B cell (primary cell): ENCODE measurements at regions not wholly inside any gene's neighbourhood (a gene's known extent, or its start where the extent isn't known, plus 50 kb on each side); places are given as distances from the start of the nearest gene placed in this dataset.

ENCODE experiments used
- ATAC-seq: fragments of 200-7000 bp; cut with Tn5 transposase; one replicate; pipeline ENCODE4 v1.10.0; 2021; ENCODE audit warnings: low read depth, mild to moderate bottlenecking, moderate number of reproducible peaks, moderate library complexity
- CTCF ChIA-PET: fragments of 350-600 bp; sonication (Branson Sonifier 250); formaldehyde crosslinking; loops from one replicate; lab custom pipeline; 2021; ENCODE audit warnings: antibody characterized with exemption, inconsistent platforms; lab: Charles Lee
- POLR2A ChIA-PET: fragments of 350-600 bp; sonication (Branson Sonifier 250); formaldehyde crosslinking; loops from one replicate; lab custom pipeline; 2021; ENCODE audit warnings: antibody characterized with exemption; lab: Charles Lee
- DNase-seq: peaks from one replicate; pipeline ENCODE4 v3.0.0; 2013
- H2AFZ ChIP-seq: 2 replicates; pipeline ENCODE4 v1.6.1; 2012; ENCODE audit warnings: mild to moderate bottlenecking, low read depth, low read length; ENCODE audit not compliant: insufficient read depth, poor library complexity, severe bottlenecking
- H3K27ac ChIP-seq, 2 donors: 1 replicate in 1 of 2; 2 replicates in 1 of 2; pipeline ENCODE4 v1.5.1; 2012 to 2013; ENCODE audit warnings: low read length in 2 of 2, mild to moderate bottlenecking in 2 of 2, moderate library complexity in 1 of 2
- H3K27me3 ChIP-seq, 4 experiments: fragments of 200-600 bp in 1 of 4; sonication (generic) in 1 of 4; replicated peaks in 1 of 4; 1 replicate in 2 of 4; 2 replicates in 2 of 4; pipeline versions ENCODE4 v1.6.1 to v1.7.0; 2013 to 2016; ENCODE audit warnings: low read length in 3 of 4, mild to moderate bottlenecking in 2 of 4, mixed read lengths in 1 of 4, moderate library complexity in 1 of 4; ENCODE audit not compliant: insufficient read depth in 4 of 4, control insufficient read depth in 3 of 4; ENCODE audit errors: control extremely low read depth in 1 of 4
- H3K36me3 ChIP-seq, 2 experiments: replicated peaks in 1 of 2; 1 replicate in 1 of 2; 2 replicates in 1 of 2; pipeline versions ENCODE4 v1.6.1 to v1.7.1; 2013; ENCODE audit warnings: low read length in 1 of 2; ENCODE audit not compliant: insufficient read depth in 2 of 2, control insufficient read depth in 1 of 2; ENCODE audit errors: control extremely low read depth in 1 of 2, extremely low read depth in 1 of 2
- H3K4me1 ChIP-seq, 2 donors: fragments of 200-600 bp in 1 of 2; sonication (generic) in 1 of 2; 1 replicate in 1 of 2; 2 replicates in 1 of 2; pipeline versions ENCODE4 v1.5.1 to v1.6.1; 2013 to 2017; ENCODE audit warnings: low read length in 2 of 2; ENCODE audit not compliant: control insufficient read depth in 2 of 2, insufficient read depth in 2 of 2
- H3K4me2 ChIP-seq: replicated peaks from 2 replicates; pipeline ENCODE3; 2012; ENCODE audit warnings: mild to moderate bottlenecking, low read depth, low read length; ENCODE audit not compliant: poor library complexity, severe bottlenecking
- H3K4me3 ChIP-seq, 5 experiments: fragments of 200-600 bp in 1 of 5; sonication (generic) in 1 of 5; 1 replicate in 3 of 5; 2 replicates in 2 of 5; pipeline versions ENCODE4 v1.5.1 to v1.7.0; 2011 to 2016; ENCODE audit warnings: low read length in 4 of 5, mild to moderate bottlenecking in 4 of 5, low read depth in 2 of 5, control low read depth in 1 of 5, moderate library complexity in 1 of 5; ENCODE audit not compliant: insufficient read depth in 1 of 5; ENCODE audit errors: control extremely low read depth in 1 of 5, extremely low read depth in 1 of 5
- H3K79me2 ChIP-seq: fragments of 200-600 bp; sonication (generic); one replicate; pipeline ENCODE4 v1.6.0; 2016; ENCODE audit warnings: low read length; ENCODE audit not compliant: control insufficient read depth, insufficient read depth
- H3K9ac ChIP-seq: fragments of 200-600 bp; sonication (generic); 2 replicates; pipeline ENCODE4 v1.6.1; 2017; ENCODE audit warnings: mild to moderate bottlenecking, low read length, moderate library complexity
- H3K9me3 ChIP-seq, 3 donors: one replicate each; pipeline versions ENCODE4 v1.6.1 to v1.7.1; 2013; ENCODE audit warnings: low read length in 2 of 3; ENCODE audit not compliant: control insufficient read depth in 2 of 3, insufficient read depth in 1 of 3; ENCODE audit errors: control extremely low read depth in 1 of 3
- H4K20me1 ChIP-seq: 2 replicates; pipeline ENCODE4 v1.6.0; 2012; ENCODE audit warnings: mild to moderate bottlenecking, low read length; ENCODE audit not compliant: insufficient read depth, control insufficient read depth, poor library complexity, severe bottlenecking
- H3K27ac Mint-ChIP-seq: one replicate; pipeline ENCODE4 v1.8.0; 2021; ENCODE audit warnings: mixed read lengths
- H3K27me3 Mint-ChIP-seq: one replicate; pipeline ENCODE4 v1.8.0; 2021; ENCODE audit warnings: mixed read lengths
- H3K4me1 Mint-ChIP-seq: one replicate; pipeline ENCODE4 v1.8.0; 2021; ENCODE audit warnings: mixed read lengths
- H3K4me3 Mint-ChIP-seq: one replicate; pipeline ENCODE4 v1.8.0; 2021; ENCODE audit warnings: mixed read lengths
- H3K9me3 Mint-ChIP-seq: one replicate; pipeline ENCODE4 v1.8.0; 2022; ENCODE audit warnings: mixed read lengths; ENCODE audit not compliant: insufficient read depth
- EZH2 ChIP-seq: IDR thresholded peaks from 2 replicates; pipeline ENCODE4 v1.6.1; 2012; ENCODE audit warnings: borderline replicate concordance, low read depth, mild to moderate bottlenecking, moderate library complexity, low read length; ENCODE audit not compliant: insufficient read depth, poor library complexity, severe bottlenecking
- WGBS: methylation state at CpG from one replicate; pipeline ENCODE4 v1.1.5; 2013; ENCODE audit warnings: missing lambda C conversion rate; ENCODE audit not compliant: insufficient coverage; 5-methylcytosine and 5-hydroxymethylcytosine counted together
- intact Hi-C: fragments of 100-400 bp; cut with micrococcal nuclease; formaldehyde crosslinking; loops from one replicate; pipeline ENCODE4 v1.10.0; 2022
- TF ChIP-seq, protein P1 (sequence below): fragments of 200-600 bp; IDR thresholded peaks from one replicate; pipeline ENCODE4 v1.8.0; 2022; ENCODE audit warnings: antibody characterized with exemption, mild to moderate bottlenecking

- Histone ChIP-seq H3K9me3 (no peaks in the 10 kb centered on the region), H3K4me3 (no peak overlapping the region), H4K20me1 (no peaks in the 10 kb centered on the region), H3K79me2 (no peaks in the 10 kb centered on the region), H3K27ac (no peak overlapping the region), H3K36me3 (no peaks in the 10 kb centered on the region), H3K27me3 (no peaks in the 10 kb centered on the region), H3K9ac (no peak overlapping the region), H2AFZ (no peak overlapping the region), H3K4me2 (no peak overlapping the region), H3K4me1 (no peaks in the 10 kb centered on the region)
- POLR2A ChIA-PET, result no interaction called here
- Mint-ChIP-seq H3K9me3 (no peaks in the 10 kb centered on the region), H3K27me3 (no peaks in the 10 kb centered on the region), H3K4me1 (no peaks in the 10 kb centered on the region), H3K4me3 (no peak overlapping the region), H3K27ac (no peak overlapping the region)
- intact Hi-C loops, result no loop called here
- no peak for DNase-seq
- CTCF ChIA-PET, result no interaction called here
- no peak for ATAC-seq
- no CpG with 5 or more reads among the region's 1 CpG for WGBS
- TF ChIP-seq, protein P1, sequence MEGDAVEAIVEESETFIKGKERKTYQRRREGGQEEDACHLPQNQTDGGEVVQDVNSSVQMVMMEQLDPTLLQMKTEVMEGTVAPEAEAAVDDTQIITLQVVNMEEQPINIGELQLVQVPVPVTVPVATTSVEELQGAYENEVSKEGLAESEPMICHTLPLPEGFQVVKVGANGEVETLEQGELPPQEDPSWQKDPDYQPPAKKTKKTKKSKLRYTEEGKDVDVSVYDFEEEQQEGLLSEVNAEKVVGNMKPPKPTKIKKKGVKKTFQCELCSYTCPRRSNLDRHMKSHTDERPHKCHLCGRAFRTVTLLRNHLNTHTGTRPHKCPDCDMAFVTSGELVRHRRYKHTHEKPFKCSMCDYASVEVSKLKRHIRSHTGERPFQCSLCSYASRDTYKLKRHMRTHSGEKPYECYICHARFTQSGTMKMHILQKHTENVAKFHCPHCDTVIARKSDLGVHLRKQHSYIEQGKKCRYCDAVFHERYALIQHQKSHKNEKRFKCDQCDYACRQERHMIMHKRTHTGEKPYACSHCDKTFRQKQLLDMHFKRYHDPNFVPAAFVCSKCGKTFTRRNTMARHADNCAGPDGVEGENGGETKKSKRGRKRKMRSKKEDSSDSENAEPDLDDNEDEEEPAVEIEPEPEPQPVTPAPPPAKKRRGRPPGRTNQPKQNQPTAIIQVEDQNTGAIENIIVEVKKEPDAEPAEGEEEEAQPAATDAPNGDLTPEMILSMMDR, result no peak
- no peak for TF ChIP-seq EZH2
Observed at GRCh38 chr5:28414619-28415018, 1376.2 kb upstream of the CDH9 start.

- no peak for TF ChIP-seq EZH2
- TF ChIP-seq, protein P1, result no peak
- no peaks in the 10 kb centered on the region for H3K4me1 ChIP-seq
Observed at GRCh38 chr5:28408651-28409050, 1370.3 kb upstream of the CDH9 start.

More at GRCh38 chr5:28408651-28409050, 1370.3 kb upstream of the CDH9 start:
- no peaks in the 10 kb centered on the region for H4K20me1 ChIP-seq
- H3K36me3 ChIP-seq, result no peaks in the 10 kb centered on the region
- H3K9me3 ChIP-seq, result peaks cover 0 to 12% (median 0%) of the 10 kb centered on the region in 3 donors
- no peak overlapping the region for H3K4me2 ChIP-seq
- CTCF ChIA-PET, result no interaction called here
- H3K27ac Mint-ChIP-seq, result no peak overlapping the region
- POLR2A ChIA-PET, result no interaction called here
- H3K9ac ChIP-seq, result no peak overlapping the region
- no peak overlapping the region for H3K4me3 ChIP-seq
- no peaks in the 10 kb centered on the region for H3K27me3 ChIP-seq
- DNase-seq, result no peak
- H3K4me1 Mint-ChIP-seq, result no peaks in the 10 kb centered on the region
- H3K27ac ChIP-seq, result no peak overlapping the region
- H3K79me2 ChIP-seq, result no peaks in the 10 kb centered on the region
- no peak overlapping the region for H3K4me3 Mint-ChIP-seq
- H3K27me3 Mint-ChIP-seq, result no peaks in the 10 kb centered on the region
- H3K9me3 Mint-ChIP-seq, result no peaks in the 10 kb centered on the region
- H2AFZ ChIP-seq, result no peak overlapping the region
- ATAC-seq, result no peak
- intact Hi-C loops, result no loop called here
